GM10266 (cell line): ENCODE measurements at regions not wholly inside any gene's neighbourhood (a gene's known extent, or its start where the extent isn't known, plus 50 kb on each side); places are given as distances from the start of the nearest gene placed in this dataset.
A peak's percentile ranks its signal among the peaks of the same experiment; 100 is the strongest.

Experiments used
- DNase-seq: peaks from one replicate; pipeline ENCODE4 v3.0.0; 2012; ENCODE audit errors: extremely low spot score
- TF ChIP-seq, protein P1 (sequence below): IDR thresholded peaks from 2 replicates; pipeline ENCODE4 v1.5.1; 2012; ENCODE audit warnings: mild to moderate bottlenecking, low read depth; ENCODE audit not compliant: control insufficient read depth, insufficient read depth; ENCODE audit errors: missing control alignments

DNA sequence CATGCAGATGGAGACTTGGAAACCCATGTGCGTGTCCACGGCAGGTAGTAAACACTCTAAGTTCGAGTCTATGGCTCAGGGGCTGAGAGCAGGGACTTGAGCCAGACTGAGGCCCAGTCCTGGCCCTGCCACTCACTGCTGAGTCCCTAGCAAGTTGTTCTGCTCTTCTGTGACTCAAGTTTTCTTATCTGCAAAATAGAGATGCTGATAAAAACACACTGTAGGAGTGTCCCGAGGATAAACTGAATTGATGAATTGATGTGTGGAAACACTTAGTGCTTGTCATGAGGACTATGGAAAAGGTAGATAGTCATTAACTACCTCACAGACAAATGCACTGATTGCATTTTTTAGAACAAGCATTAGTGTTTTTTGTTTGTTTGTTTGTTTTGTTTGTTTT lies 73.2 kb downstream of the BOLA3 start:
- TF ChIP-seq, protein P1, sequence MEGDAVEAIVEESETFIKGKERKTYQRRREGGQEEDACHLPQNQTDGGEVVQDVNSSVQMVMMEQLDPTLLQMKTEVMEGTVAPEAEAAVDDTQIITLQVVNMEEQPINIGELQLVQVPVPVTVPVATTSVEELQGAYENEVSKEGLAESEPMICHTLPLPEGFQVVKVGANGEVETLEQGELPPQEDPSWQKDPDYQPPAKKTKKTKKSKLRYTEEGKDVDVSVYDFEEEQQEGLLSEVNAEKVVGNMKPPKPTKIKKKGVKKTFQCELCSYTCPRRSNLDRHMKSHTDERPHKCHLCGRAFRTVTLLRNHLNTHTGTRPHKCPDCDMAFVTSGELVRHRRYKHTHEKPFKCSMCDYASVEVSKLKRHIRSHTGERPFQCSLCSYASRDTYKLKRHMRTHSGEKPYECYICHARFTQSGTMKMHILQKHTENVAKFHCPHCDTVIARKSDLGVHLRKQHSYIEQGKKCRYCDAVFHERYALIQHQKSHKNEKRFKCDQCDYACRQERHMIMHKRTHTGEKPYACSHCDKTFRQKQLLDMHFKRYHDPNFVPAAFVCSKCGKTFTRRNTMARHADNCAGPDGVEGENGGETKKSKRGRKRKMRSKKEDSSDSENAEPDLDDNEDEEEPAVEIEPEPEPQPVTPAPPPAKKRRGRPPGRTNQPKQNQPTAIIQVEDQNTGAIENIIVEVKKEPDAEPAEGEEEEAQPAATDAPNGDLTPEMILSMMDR, result no peak
- no peak for DNase-seq

- TF ChIP-seq, protein P1, result no peak
- no peak for DNase-seq
Observed at GRCh38 chr2:74076074-74076470, 71.6 kb downstream of the BOLA3 start.

DNA sequence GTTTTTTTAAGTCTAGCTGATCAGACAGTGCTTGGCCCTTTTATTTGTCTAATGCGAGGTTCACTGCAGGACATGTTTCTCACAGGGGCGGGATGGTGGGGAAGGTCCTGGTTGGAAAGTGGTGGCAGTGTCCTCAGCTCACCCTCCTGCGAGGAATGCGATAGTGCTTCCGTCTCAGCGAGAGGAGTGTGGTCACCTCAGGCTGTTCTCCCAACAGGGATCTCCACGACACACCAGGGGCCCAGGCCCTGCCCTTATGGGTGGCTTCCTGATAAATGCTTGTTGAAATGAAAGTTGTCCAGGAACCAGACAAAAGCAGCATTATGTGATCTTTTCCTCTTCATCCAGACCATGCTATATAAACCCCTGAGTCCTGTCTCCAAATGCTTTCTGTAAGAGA lies 70.1 kb downstream of the BOLA3 start:
- TF ChIP-seq, protein P1, result no peak
- no peak for DNase-seq

DNA sequence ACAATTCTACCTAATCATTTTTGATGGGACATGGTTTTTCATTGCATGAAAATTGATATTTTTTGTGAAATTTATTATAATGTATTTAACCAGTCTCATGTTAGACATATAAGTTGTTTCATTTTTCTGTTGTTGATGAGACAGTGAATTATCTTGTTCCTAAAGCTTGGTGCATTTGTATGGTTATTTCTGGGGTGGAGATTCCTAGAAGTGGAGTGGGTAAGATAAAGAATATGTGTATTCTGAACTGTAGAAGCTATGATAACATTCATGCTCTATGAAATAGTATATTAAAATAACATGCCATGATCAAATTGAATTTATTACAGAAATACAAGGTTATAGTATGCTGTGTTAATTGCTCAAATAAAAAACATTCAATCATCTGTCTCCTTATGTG lies 69.2 kb downstream of the BOLA3 start:
- TF ChIP-seq, protein P1, result no peak
- DNase-seq, result no peak

- peak; percentile 74 for DNase-seq
- TF ChIP-seq, protein P1, result no peak
Observed at GRCh38 chr2:74079522-74080341, 68.0 kb downstream of the BOLA3 start.

DNA sequence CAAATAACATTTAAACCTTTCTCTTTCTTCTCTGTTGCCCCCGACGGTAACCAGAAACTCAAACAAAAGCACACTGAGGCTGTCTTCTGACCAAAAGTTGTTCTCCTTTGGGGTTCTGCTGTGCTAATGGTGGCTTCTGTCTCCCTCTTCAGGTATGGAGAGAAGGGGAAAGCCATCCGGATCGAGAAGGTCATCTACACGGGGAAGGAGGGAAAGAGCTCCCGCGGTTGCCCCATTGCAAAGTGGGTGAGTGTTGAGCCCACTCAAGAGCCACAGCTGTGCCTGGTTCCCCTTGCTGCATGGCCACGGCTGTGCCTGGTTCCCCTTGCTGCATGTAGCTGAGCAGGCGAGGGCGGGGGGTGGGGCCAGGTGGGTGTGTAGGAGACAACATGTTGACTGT lies 67.4 kb downstream of the BOLA3 start:
- TF ChIP-seq, protein P1, result peak; percentile 36
- DNase-seq, result no peak

GRCh38 chr2:74081030-74081762 lies 66.5 kb downstream of the BOLA3 start:
- no peak for DNase-seq
- TF ChIP-seq, protein P1, result no peak
